LNCAP (cell line): ENCODE measurements at regions not wholly inside any gene's neighbourhood (a gene's known extent, or its start where the extent isn't known, plus 50 kb on each side); places are given as distances from the start of the nearest gene placed in this dataset.

Source experiments
- CTCF ChIP-seq: fragments of 450-650 bp; IDR thresholded peaks from 2 replicates; pipeline ENCODE4 v1.5.1; 2017; ENCODE audit warnings: mild to moderate bottlenecking

GRCh38 chr2:138269765-138270164, 231.8 kb upstream of the SPOPL start:
- TF ChIP-seq CTCF: no peak

GRCh38 chr2:138271467-138271866, 230.1 kb upstream of the SPOPL start:
- no peak for TF ChIP-seq CTCF

- TF ChIP-seq CTCF: no peak
Measured at GRCh38 chr2:138272524-138273195, 228.9 kb upstream of the SPOPL start.

GRCh38 chr2:138274421-138275291, 226.9 kb upstream of the SPOPL start:
- TF ChIP-seq CTCF: no peak

GRCh38 chr2:138275292-138275690, 226.3 kb upstream of the SPOPL start:
- no peak for TF ChIP-seq CTCF

- TF ChIP-seq CTCF: no peak
Measured at GRCh38 chr2:138275881-138276280, 225.7 kb upstream of the SPOPL start.

GRCh38 chr2:138276339-138276738, 225.2 kb upstream of the SPOPL start:
- TF ChIP-seq CTCF: no peak
